Mucosa of descending colon (tissue), 3 donors: ENCODE measurements at regions not wholly inside any gene's neighbourhood (a gene's known extent, or its start where the extent isn't known, plus 50 kb on each side); places are given as distances from the start of the nearest gene placed in this dataset.

ENCODE experiments used
- ATAC-seq: fragments of 200-7000 bp; cut with Tn5 transposase; one replicate; pipeline ENCODE4 v1.9.1; 2020; ENCODE audit warnings: mild to moderate bottlenecking, moderate library complexity
- DNase-seq, 3 donors: peaks; one replicate each; pipeline ENCODE4 v3.0.0-alpha.2; 2020
- H3K36me3 ChIP-seq: fragments of 200-600 bp; one replicate; pipeline ENCODE4 v1.8.0; 2021; ENCODE audit warnings: low read depth, mild to moderate bottlenecking
- H3K4me1 ChIP-seq: fragments of 200-600 bp; one replicate; pipeline ENCODE4 v1.8.0; 2021; ENCODE audit warnings: low read depth, mild to moderate bottlenecking
- H3K4me3 ChIP-seq: fragments of 200-600 bp; one replicate; pipeline ENCODE4 v1.8.0; 2021; ENCODE audit warnings: mild to moderate bottlenecking
- H3K9me3 ChIP-seq: fragments of 200-600 bp; one replicate; pipeline ENCODE4 v1.8.0; 2021; ENCODE audit warnings: mild to moderate bottlenecking
- CTCF ChIP-seq: fragments of 200-600 bp; IDR thresholded peaks from one replicate; pipeline ENCODE4 v1.8.0; 2022; ENCODE audit warnings: antibody characterized with exemption, mild to moderate bottlenecking
- intact Hi-C, 2 donors: fragments of 100-400 bp; cut with DNase I in 1 of 2; cut with micrococcal nuclease in 1 of 2; formaldehyde crosslinking; loops; one replicate each; pipeline versions ENCODE4 v1.11.0 to v1.11.1; 2022; cut with DNase I, micrococcal nuclease
- donor health status: DM: no; HTN: no; CAD: no; lungs with moderate emphysema.
- donor health status: DM: no; HTN: no; CAD: no.
- donor health status: DM: no; HTN: yes; CAD: no.

- TF ChIP-seq CTCF, result no peak
- no peak overlapping the region for H3K4me3 ChIP-seq
- peaks cover 15% of the 10 kb centered on the region for H3K9me3 ChIP-seq
- H3K4me1 ChIP-seq, result no peaks in the 10 kb centered on the region
- DNase-seq (no peak), ATAC-seq (no peak)
- no peaks in the 10 kb centered on the region for H3K36me3 ChIP-seq
- intact Hi-C loops, result no loop called here
These were observed 1391.3 kb downstream of the PLA2G4A start for GRCh38 chr1:188220051-188220450.

- intact Hi-C loops, result no loop called here
- Histone ChIP-seq H3K9me3 (peaks cover 19% of the 10 kb centered on the region), H3K4me3 (no peak overlapping the region), H3K4me1 (no peaks in the 10 kb centered on the region), H3K36me3 (no peaks in the 10 kb centered on the region)
- no peak for ATAC-seq
- TF ChIP-seq CTCF, result no peak
- DNase-seq, result no peak
These were observed 1395.5 kb downstream of the PLA2G4A start for GRCh38 chr1:188224263-188224662.

GRCh38 chr1:188225975-188226374, 1397.2 kb downstream of the PLA2G4A start:
- DNase-seq, result no peak
- Histone ChIP-seq H3K9me3 (peaks cover 19% of the 10 kb centered on the region), H3K4me3 (no peak overlapping the region), H3K36me3 (no peaks in the 10 kb centered on the region), H3K4me1 (no peaks in the 10 kb centered on the region)
- intact Hi-C loops, result no loop called here
- no peak for TF ChIP-seq CTCF
- ATAC-seq, result no peak

- H3K36me3 ChIP-seq, result no peaks in the 10 kb centered on the region
- no peak for TF ChIP-seq CTCF
- peaks cover 17% of the 10 kb centered on the region for H3K9me3 ChIP-seq
- no peak overlapping the region for H3K4me3 ChIP-seq
- ATAC-seq, result no peak
- no peaks in the 10 kb centered on the region for H3K4me1 ChIP-seq
- no peak for DNase-seq
- intact Hi-C loops, result no loop called here
These were observed 1399.9 kb downstream of the PLA2G4A start for GRCh38 chr1:188228623-188229022.

GRCh38 chr1:188237573-188238348, 1409.0 kb downstream of the PLA2G4A start:
- Histone ChIP-seq H3K36me3 (no peaks in the 10 kb centered on the region), H3K4me1 (no peaks in the 10 kb centered on the region), H3K9me3 (peaks cover 6% of the 10 kb centered on the region), H3K4me3 (no peak overlapping the region)
- no peak for TF ChIP-seq CTCF
- DNase-seq (no peak), ATAC-seq (no peak)
- intact Hi-C loops, result no loop called here
